ENCODE measurements at regions not wholly inside any gene's neighbourhood (a gene's known extent, or its start where the extent isn't known, plus 50 kb on each side); places are given as distances from the start of the nearest gene placed in this dataset.

DNA sequence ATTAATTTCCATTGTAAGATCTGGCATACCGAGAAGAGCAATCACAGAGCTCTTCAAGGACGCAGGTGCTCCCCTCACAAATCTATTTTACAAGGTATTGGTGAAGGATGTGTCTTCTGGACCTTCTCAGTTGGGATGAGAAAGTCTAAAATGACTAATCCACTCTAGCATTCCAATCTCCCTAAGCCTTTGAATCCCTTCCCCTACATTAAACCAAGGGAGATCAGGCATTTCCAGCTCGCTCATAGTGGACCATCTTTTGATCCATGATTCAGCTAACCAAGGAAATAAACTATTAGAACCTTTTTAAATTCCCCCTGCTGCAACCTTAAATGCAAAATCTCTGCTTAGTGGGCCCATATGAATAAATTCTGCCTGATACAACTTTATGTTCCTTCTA lies 95.9 kb upstream of the FBN2 start:
- TF ChIP-seq TAF1 (IDR thresholded peaks at IDR 0.05; ENCODE audit: borderline replicate concordance, low read depth, low read length) (no peak), POLR2AphosphoS5 (IDR thresholded peaks at IDR 0.05; ENCODE audit: low read depth, low read length) (no peak), POLR2A (IDR thresholded peaks at IDR 0.05; ENCODE audit: low read depth, low read length) (no peak)
- DNase-seq (ENCODE audit: insufficient read length) = no peak
- FAIRE-seq = no peak

DNA sequence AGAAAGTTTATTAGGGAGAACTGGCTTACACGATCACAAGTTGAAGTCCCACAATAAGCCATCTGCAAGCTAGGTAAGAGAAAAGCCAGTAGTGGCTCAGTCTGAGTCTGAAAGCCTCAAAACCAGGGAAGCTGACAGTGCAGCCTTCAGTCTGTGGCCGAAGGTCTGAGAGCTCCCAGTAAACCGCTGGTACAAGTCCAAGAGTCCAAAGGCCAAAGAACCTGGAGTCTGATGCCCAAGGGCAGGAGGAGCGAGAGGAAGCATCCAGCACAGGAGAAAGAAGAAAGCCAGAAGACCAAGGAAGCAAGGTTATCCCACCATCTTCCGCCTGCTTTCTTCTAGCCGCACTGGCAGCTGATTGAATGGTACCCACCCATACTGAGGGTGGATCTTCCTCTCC lies 97.3 kb upstream of the FBN2 start:
- TF ChIP-seq POLR2A (IDR thresholded peaks at IDR 0.05; ENCODE audit: low read depth, low read length) (no peak), TAF1 (IDR thresholded peaks at IDR 0.05; ENCODE audit: borderline replicate concordance, low read depth, low read length) (no peak), POLR2AphosphoS5 (IDR thresholded peaks at IDR 0.05; ENCODE audit: low read depth, low read length) (no peak)
- DNase-seq (ENCODE audit: insufficient read length) (no peak), FAIRE-seq (no peak)

DNA sequence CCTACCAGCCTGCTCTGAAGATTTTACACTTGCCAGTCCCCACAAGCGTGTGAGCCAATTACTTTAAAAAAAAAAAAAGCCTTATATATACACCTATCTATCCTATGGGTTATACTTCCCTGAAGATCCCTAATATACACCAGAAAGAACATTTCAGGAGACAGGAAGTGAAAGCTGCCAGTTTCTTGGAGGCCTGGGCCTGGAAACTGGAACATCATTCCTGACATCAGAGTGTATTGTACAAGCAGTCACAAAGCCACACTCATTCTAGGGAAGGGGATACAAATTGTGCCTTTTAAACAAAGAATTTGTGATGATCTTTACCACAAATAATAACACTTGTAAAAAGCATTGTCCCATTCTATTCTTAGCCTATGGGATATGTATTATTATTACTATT lies 98.3 kb upstream of the FBN2 start:
- no peak for DNase-seq (ENCODE audit: insufficient read length)
- TF ChIP-seq POLR2AphosphoS5 (IDR thresholded peaks at IDR 0.05; ENCODE audit: low read depth, low read length) (no peak), TAF1 (IDR thresholded peaks at IDR 0.05; ENCODE audit: borderline replicate concordance, low read depth, low read length) (no peak), POLR2A (IDR thresholded peaks at IDR 0.05; ENCODE audit: low read depth, low read length) (no peak)
- FAIRE-seq = no peak

DNA sequence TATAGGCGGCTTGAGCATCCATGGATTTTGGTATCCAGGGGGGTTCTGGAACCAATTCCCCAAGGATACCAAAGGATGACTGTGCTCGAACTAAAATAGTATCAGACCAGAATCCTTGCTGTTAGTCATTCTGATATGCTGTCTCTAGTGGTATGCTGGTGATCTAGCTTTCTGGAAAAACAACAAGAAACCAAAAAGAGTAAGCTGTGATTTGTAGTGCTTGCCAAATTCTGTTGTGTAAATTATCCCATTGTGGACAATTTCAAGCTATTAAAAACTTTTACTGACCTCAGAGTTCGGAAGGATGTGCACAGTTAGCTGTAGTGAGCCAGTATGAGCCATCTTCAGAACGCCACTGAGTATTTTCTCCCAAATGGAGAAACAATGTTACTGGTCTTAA lies 99.0 kb upstream of the FBN2 start:
- DNase-seq (ENCODE audit: insufficient read length) (no peak), FAIRE-seq (no peak)
- TF ChIP-seq TAF1 (IDR thresholded peaks at IDR 0.05; ENCODE audit: borderline replicate concordance, low read depth, low read length) (no peak), POLR2AphosphoS5 (IDR thresholded peaks at IDR 0.05; ENCODE audit: low read depth, low read length) (no peak), POLR2A (IDR thresholded peaks at IDR 0.05; ENCODE audit: low read depth, low read length) (no peak)

DNA sequence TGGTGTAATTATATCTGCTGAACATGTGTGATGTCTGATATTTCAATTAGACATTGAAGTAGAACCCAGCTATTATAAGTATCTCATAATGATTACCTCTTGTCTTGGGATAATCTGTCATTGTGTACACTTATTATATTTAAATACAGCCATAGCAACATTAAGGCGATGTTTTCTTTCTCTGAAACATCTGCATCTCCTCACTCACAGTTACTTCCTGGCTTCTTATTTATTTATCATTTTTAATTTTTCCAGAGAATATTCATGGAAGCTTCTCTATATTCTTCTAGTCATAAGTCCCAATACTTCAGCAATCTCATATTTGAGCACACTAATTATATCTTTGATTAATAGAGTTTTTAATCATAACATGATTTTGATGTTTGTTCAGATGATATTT lies 103.8 kb upstream of the FBN2 start:
- no peak for DNase-seq (ENCODE audit: insufficient read length)
- no peak for FAIRE-seq
- no peak for TF ChIP-seq POLR2A (IDR thresholded peaks at IDR 0.05; ENCODE audit: low read depth, low read length)
- no peak for TF ChIP-seq TAF1 (IDR thresholded peaks at IDR 0.05; ENCODE audit: borderline replicate concordance, low read depth, low read length)
- no peak for TF ChIP-seq POLR2AphosphoS5 (IDR thresholded peaks at IDR 0.05; ENCODE audit: low read depth, low read length)

DNA sequence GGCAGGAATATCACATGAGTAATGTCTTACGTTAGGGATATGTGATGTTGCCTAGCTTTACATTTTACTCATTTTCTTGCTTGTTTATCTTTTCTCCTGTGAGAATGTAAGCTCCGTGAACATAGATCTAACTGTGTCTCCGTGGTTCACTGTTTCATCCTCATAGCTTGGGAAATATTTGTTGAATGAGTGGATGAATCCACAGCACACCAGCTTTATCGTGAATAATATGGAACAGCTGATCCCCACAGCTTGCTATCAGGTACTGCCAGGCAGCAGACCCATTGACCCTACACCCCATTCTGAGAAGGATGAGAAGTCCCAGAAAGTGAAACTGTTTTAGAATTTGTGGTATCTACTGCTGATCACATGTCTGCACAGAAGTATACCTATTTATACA lies 106.8 kb upstream of the FBN2 start:
- no peak for DNase-seq (ENCODE audit: insufficient read length)
- no peak for FAIRE-seq
- TF ChIP-seq TAF1 (IDR thresholded peaks at IDR 0.05; ENCODE audit: borderline replicate concordance, low read depth, low read length) (no peak), POLR2AphosphoS5 (IDR thresholded peaks at IDR 0.05; ENCODE audit: low read depth, low read length) (no peak), POLR2A (IDR thresholded peaks at IDR 0.05; ENCODE audit: low read depth, low read length) (no peak)

DNA sequence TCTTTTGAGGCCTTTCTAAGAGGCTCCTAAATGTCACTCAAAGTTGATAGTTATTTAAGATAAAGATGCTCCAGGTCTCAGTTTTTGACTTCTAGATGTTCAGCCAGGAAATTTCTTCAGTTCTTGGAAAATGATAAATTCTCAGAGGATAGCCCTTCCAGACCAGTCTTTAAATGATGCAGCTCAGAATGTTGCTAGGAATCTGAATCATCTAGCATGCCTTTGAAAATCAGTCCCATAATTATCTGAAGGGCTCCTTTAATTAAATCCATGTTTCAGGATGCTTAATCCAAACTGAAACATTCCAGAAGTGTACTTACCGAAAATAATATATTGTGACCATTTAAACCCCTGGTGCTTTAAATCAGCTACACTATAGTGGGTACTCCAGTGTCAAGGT lies 107.5 kb upstream of the FBN2 start:
- TF ChIP-seq POLR2A (IDR thresholded peaks at IDR 0.05; ENCODE audit: low read depth, low read length) = no peak
- no peak for TF ChIP-seq TAF1 (IDR thresholded peaks at IDR 0.05; ENCODE audit: borderline replicate concordance, low read depth, low read length)
- no peak for TF ChIP-seq POLR2AphosphoS5 (IDR thresholded peaks at IDR 0.05; ENCODE audit: low read depth, low read length)
- DNase-seq (ENCODE audit: insufficient read length) = no peak
- FAIRE-seq = no peak

DNA sequence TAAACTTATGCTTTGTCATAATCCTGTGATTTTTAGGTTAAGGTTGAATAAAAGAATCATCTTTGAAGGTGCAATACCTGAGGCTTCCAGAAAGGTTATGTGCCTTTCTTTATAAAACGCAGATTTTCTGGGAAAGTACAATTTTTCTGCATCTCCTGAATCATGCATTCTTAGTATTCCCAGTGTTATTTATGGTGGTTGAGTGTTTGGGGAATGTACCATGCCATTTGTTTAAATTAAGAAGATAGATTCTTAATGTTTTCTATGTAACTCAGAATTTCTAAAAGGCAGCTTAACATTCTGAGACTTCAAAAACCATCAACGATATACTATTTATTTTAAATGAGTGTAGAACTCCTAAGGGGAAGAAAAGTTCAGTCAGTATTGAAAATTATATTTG lies 108.1 kb upstream of the FBN2 start:
- FAIRE-seq = no peak
- TF ChIP-seq POLR2AphosphoS5 (IDR thresholded peaks at IDR 0.05; ENCODE audit: low read depth, low read length) (no peak), TAF1 (IDR thresholded peaks at IDR 0.05; ENCODE audit: borderline replicate concordance, low read depth, low read length) (no peak), POLR2A (IDR thresholded peaks at IDR 0.05; ENCODE audit: low read depth, low read length) (no peak)
- no peak for DNase-seq (ENCODE audit: insufficient read length)

DNA sequence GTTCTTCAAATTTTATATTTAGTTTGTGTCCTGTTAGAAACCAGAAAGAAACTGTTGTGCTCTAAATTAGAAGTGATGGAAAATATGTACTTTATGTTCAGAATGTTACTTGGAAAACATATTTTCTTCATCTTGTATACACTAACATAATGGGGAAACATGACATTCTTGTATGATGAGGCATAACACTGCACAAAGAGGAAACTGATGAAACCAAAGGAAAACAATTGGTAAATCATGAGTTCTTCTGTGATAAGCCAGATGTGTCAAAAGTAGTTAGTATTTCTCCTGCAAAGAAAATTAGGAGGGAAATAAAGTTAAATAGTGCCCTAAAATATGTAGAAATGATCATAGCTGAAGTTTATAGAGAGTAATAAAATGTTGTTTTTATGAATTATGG lies 111.1 kb upstream of the FBN2 start:
- TF ChIP-seq TAF1 (IDR thresholded peaks at IDR 0.05; ENCODE audit: borderline replicate concordance, low read depth, low read length) (no peak), POLR2AphosphoS5 (IDR thresholded peaks at IDR 0.05; ENCODE audit: low read depth, low read length) (no peak), POLR2A (IDR thresholded peaks at IDR 0.05; ENCODE audit: low read depth, low read length) (no peak)
- FAIRE-seq = no peak
- DNase-seq (ENCODE audit: insufficient read length) = no peak

DNA sequence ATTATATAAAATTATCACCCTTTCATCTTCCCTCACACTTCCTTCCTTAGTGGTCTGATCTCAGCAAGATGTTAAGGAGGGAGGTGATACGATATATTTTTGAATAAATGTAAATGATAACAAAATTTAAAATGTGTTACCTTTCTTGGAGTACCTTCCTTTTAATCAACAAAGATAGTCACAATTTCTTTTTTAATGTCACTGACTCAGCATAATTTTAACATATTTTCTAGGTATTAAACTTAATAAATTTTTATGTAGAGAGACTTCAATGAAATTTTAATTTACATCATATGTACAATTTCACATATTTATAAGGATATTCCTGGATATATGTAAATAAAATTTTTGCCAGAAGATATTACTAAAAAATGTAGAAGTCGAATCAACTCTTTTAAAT lies 125.0 kb upstream of the FBN2 start:
- DNase-seq (ENCODE audit: insufficient read length) (no peak), FAIRE-seq (no peak)
- no peak for TF ChIP-seq POLR2AphosphoS5 (IDR thresholded peaks at IDR 0.05; ENCODE audit: low read depth, low read length)

DNA sequence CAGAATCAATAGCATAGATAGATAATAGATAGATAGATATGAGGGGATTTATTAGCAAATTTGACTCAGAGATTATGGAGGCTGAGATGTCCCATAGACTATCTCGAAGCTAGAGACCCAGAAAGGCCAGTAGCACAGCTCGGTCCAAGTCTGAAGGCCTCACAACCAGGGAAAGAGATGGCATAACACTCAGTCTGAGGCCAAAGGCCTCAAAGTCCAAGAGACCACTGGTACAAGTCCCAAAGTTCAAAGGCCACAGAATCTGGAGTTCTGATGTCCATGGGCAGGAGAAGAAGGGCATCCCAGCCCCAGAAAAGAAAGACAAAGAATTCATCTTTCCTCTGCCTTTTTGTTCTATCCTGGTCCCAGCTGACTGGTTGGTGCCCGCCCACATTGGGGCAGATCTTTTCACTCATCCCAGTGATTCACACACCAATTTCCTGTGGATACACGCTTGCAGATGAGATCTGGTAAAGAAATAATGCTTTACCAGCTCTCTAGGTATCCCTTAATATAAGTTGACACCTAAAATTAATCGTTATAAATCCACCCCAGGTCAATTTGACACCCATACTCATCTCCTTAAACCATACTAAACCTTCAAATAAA lies 127.8 kb upstream of the FBN2 start:
- no peak for FAIRE-seq
- TF ChIP-seq POLR2A (IDR thresholded peaks at IDR 0.05; ENCODE audit: low read depth, low read length) = no peak
- TF ChIP-seq TAF1 (IDR thresholded peaks at IDR 0.05; ENCODE audit: borderline replicate concordance, low read depth, low read length) = no peak
- no peak for TF ChIP-seq POLR2AphosphoS5 (IDR thresholded peaks at IDR 0.05; ENCODE audit: low read depth, low read length)
- no peak for DNase-seq (ENCODE audit: insufficient read length)

DNA sequence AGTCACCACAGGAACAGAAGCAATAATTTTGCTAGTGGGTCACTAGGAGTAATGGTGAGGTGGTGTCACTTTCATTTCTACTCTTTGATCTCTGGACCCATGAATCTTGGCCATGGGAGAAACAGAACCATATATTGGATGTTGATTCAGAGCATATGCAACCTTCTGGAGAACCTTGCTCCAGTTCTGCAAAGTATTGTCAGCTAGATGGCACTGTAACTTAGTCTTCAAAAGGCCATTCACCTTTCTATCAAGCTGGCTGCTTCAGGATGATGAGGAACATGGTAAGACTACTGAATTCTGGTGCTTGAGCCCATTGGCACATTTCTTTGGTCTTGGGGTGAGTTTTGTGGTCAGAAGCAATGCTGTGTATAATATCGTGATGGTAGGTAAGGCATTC lies 129.1 kb upstream of the FBN2 start:
- no peak for FAIRE-seq
- no peak for DNase-seq (ENCODE audit: insufficient read length)
- TF ChIP-seq TAF1 (IDR thresholded peaks at IDR 0.05; ENCODE audit: borderline replicate concordance, low read depth, low read length) = no peak
- TF ChIP-seq POLR2AphosphoS5 (IDR thresholded peaks at IDR 0.05; ENCODE audit: low read depth, low read length) = no peak
- TF ChIP-seq POLR2A (IDR thresholded peaks at IDR 0.05; ENCODE audit: low read depth, low read length) = no peak

DNA sequence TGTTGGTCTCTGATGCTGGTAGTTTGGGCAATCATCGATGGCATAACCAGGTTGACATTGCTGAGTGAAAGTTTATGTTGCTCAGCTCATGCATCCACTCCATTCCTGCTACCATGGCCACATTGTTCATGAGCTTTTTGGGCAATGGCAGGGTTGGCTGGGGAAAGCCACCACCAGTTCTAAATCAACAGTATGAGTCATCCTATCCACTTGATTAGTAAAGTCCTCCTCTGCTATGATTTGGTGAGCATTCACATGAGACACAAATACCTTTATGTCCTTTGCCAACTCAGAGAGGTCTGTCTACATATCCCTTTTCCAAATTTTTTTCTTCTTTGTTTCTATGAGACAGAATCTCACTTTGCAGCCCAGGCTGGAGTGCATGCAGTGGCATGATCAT lies 129.7 kb upstream of the FBN2 start:
- DNase-seq (ENCODE audit: insufficient read length) (no peak), FAIRE-seq (no peak)
- no peak for TF ChIP-seq POLR2A (IDR thresholded peaks at IDR 0.05; ENCODE audit: low read depth, low read length)
- no peak for TF ChIP-seq TAF1 (IDR thresholded peaks at IDR 0.05; ENCODE audit: borderline replicate concordance, low read depth, low read length)
- TF ChIP-seq POLR2AphosphoS5 (IDR thresholded peaks at IDR 0.05; ENCODE audit: low read depth, low read length) = no peak
